Right cardiac atrium (tissue), 5 donors: ENCODE measurements at regions not wholly inside any gene's neighbourhood (a gene's known extent, or its start where the extent isn't known, plus 50 kb on each side); places are given as distances from the start of the nearest gene placed in this dataset.
A peak's percentile ranks its signal among the peaks of the same experiment; 100 is the strongest.
"Not testable (repeated sequence)": the region's sequence is repeated elsewhere in the genome, so short reads cannot be mapped to it uniquely, and the experiment has no call there.

Experiments
- ATAC-seq, 2 donors: fragments of 200-7000 bp; cut with Tn5 transposase; one replicate each; pipeline versions ENCODE4 v1.8.0 to v1.9.1; 2020; ENCODE audit warnings: moderate library complexity in 2 of 2, mild to moderate bottlenecking in 1 of 2
- DNase-seq, 3 donors: peaks; one replicate each; pipeline ENCODE4 v3.0.0-alpha.2; 2020
- H3K27ac ChIP-seq: one replicate; pipeline ENCODE4 v1.5.1; 2013; ENCODE audit warnings: mild to moderate bottlenecking, low read length, control low read depth, moderate library complexity
- H3K27me3 ChIP-seq: one replicate; pipeline ENCODE4 v1.6.1; 2013; ENCODE audit not compliant: control insufficient read depth, insufficient read depth
- H3K4me1 ChIP-seq: one replicate; pipeline ENCODE4 v1.6.1; 2013; ENCODE audit warnings: low read length; ENCODE audit not compliant: control insufficient read depth, insufficient read depth
- H3K4me3 ChIP-seq: one replicate; pipeline ENCODE4 v1.5.1; 2013; ENCODE audit warnings: low read length, control low read depth
- H3K9me3 ChIP-seq: one replicate; pipeline ENCODE4 v1.6.1; 2013; ENCODE audit warnings: low read length; ENCODE audit not compliant: control insufficient read depth
- WGBS: extraction: QIAGEN DNeasy Blood & Tissue Kit; methylation state at CpG from one replicate; pipeline ENCODE4 v1.1.7; 2013; 5-methylcytosine and 5-hydroxymethylcytosine counted together
- intact Hi-C, 4 donors: fragments of 100-400 bp; cut with DNase I; formaldehyde crosslinking; loops; one replicate each; pipeline versions ENCODE4 v1.11.0 to v1.14.0; 2022 to 2023
- donor health status: healthy with polysubstance abuse.
- donor health status: DM: no; HTN: yes; CAD: no.
- donor health status: DM: no; HTN: no; CAD: no.
- donor health status: DM: no; HTN: yes; CAD: no; lungs with severe emphysema.
- donor health status: DM: yes; HTN: yes; CAD: no.

DNA sequence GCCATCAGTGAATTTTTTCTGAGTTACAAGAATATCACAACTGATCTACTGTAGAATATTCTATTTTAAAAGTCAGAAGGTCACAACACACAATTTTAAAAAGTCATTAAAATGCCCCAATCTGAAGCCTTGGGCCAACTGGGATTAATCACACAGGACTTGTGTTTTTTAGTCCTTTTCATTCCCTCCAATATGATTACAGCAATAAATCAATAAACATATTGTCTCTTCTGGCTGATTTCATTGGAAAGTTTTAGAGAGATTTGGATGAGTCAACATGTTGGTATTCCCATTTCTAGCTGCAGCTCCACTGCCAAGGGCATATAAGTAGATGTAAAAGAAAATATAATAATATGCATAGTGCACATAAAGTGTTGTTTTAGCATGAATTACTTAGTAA, 85.8 kb downstream of the NIBAN1 start:
- no peaks in the 10 kb centered on the region for H3K27me3 ChIP-seq
- no peak for ATAC-seq
- intact Hi-C loops = loop anchor here in 2 of 4 donors (10.0 kb wide), 1 partner anchor 86 kb away; the partner anchor contains the start of gene NIBAN1 (in 2 of the 2)

DNA sequence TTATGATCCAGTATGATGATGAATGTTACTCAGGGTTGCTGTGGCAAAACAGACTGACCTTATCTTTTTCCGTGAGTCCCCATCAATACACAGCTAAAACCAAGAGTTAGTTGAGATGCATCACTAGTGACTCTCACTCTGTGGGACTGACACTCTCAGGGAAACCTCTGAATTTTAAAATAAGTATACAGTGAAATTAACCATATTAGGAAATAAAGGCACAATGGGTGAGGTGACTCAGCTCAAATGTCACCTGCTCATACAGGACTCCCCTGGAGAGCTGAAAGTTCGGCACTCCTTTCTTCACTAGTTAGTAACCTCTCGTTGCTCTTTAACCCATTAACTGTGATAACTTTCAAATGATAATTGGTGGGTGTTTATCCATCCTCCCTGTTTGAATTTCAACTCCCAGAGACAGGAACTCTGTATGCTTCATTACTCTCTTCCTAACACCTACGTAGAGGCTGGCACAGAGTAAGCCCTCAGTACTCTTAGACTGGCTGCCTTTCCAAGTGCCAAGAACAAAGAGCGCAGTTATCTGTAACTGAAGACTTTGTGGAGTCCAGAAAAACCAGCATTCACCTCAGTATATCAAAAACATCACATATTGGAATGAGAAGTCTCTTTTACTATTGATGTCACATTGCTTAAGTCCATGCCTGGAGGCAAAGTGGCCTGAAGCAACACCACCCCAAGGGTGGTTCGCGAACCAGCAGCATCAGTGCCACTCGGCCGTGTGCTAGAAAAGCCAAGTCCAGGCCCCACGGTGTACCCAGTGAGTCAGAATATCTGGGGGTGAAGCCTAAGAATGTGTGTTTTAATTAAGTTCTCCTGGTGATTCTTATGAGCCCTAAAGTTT, 91.1 kb downstream of the NIBAN1 start:
- Histone ChIP-seq H3K27ac (peak overlapping the region; percentile 68), H3K4me1 (peaks cover 5% of the 10 kb centered on the region), H3K9me3 (no peaks in the 10 kb centered on the region), H3K4me3 (no peak overlapping the region), H3K27me3 (no peaks in the 10 kb centered on the region)
- ATAC-seq (peak; percentile 30 to 41), DNase-seq (no peak)
- 71% methylated on average over 10 of the region's 10 CpGs for WGBS
- intact Hi-C loops = loop anchor here in 2 of 4 donors (10.0 kb wide), 1 partner anchor 92 kb away; the partner anchor contains the start of gene NIBAN1 (in 2 of the 2)

More for the DNA sequence above, 85.8 kb downstream of the NIBAN1 start:
- Histone ChIP-seq H3K4me1 (peaks cover 3% of the 10 kb centered on the region), H3K27ac (no peak overlapping the region), H3K9me3 (no peaks in the 10 kb centered on the region), H3K4me3 (no peak overlapping the region)
- no peak for DNase-seq

DNA sequence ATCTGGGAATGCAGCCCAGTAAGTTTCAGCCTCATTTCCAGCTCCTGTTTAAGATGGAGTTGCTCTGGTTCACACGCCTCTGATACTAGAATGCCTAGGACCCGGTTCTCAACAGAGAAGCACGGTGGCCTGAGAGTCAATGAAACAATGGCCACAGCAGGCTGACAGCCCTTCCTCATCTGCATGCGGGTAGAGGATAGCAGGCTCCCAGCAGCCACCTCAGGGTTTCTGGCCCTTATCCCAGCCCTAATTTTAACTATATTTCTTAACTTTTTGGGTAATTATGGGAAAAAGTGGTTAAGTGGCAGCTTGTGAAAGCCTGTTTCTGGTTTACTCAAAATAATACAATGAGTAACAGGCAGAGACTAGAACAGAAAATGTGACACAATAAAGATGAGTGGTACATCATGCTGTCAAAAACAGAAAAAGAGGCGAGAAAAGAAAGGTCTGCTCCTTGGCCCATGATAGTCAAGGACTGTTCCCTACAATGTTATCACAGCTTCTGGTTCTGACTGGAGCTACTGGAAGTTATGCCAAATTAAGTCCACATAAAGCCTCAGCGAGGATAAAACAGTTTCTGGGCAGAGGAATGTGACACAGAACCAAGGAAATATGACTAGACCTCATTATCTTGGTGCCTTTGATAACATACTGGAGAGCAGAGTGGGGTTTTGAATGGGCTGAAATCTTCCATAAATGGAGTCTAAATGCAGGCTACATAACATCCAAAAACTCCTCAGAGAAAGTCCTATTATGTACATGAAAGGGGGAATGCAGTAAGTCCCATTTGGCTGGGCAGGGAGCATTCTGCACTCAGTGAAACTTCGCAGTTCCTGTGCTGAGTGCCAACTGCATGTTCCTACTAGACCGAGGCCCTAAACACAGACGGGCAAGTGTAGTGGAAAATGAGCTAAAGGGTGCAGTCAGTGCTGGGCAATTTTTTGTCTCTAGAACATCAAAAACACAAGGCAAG, 92.1 kb downstream of the NIBAN1 start:
- peak; percentile 78 to 85 for ATAC-seq

DNA sequence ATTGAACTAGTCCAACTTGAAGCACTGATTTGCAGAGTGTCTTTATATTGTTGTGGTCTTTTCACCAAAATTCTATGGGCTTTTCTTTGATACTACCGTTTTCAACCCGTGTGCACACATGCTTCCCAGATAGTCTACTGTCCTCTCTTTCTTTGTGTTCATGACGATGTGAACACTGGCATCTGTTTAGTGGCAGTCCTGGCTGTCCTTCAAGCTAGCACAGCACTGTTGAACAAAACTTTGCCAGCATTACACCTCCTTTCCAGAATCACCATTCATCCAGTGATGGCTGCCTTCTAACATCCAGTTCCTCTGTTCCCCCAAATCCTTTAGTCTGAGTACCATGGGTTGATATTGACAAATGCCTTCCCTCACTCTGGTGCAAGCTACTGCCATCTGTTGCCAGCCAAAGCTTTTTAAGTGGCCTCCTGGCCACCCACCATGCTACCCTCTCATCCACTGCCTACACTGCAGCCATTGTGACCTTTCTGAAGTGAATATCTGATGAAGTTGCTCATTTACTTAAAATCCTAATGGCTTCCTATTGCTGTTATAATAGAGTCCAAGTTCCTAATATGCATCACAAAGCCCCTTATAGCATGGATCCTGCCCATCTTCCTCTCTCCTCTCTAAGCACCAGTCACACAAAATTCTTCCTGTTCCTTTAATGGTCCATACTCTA, 94.3 kb downstream of the NIBAN1 start:
- Histone ChIP-seq H3K4me1 (peaks cover 5% of the 10 kb centered on the region), H3K27ac (peak overlapping the region; percentile 82), H3K9me3 (no peaks in the 10 kb centered on the region), H3K27me3 (no peaks in the 10 kb centered on the region), H3K4me3 (no peak overlapping the region)
- intact Hi-C loops = loop anchor here in 2 of 4 donors (10.0 kb wide), 1 partner anchor 95 kb away; the partner anchor contains the start of gene NIBAN1 (in 2 of the 2)
- WGBS = 75% methylated on average over 3 of the region's 3 CpGs
- DNase-seq = no peak
- ATAC-seq = no peak

More for the DNA sequence above, 92.1 kb downstream of the NIBAN1 start:
- H3K27ac ChIP-seq = peak overlapping the region; percentile 94
- WGBS = 44% methylated on average over 9 of the region's 9 CpGs
- no peaks in the 10 kb centered on the region for H3K9me3 ChIP-seq
- intact Hi-C loops = loop anchor here in 2 of 4 donors (10.0 kb wide), 1 partner anchor 93 kb away; the partner anchor contains the start of gene NIBAN1 (in 2 of the 2)
- DNase-seq = peak; percentile 57 to 76 (median 60)
- H3K4me3 ChIP-seq = no peak overlapping the region
- no peaks in the 10 kb centered on the region for H3K27me3 ChIP-seq
- peaks cover 5% of the 10 kb centered on the region for H3K4me1 ChIP-seq

DNA sequence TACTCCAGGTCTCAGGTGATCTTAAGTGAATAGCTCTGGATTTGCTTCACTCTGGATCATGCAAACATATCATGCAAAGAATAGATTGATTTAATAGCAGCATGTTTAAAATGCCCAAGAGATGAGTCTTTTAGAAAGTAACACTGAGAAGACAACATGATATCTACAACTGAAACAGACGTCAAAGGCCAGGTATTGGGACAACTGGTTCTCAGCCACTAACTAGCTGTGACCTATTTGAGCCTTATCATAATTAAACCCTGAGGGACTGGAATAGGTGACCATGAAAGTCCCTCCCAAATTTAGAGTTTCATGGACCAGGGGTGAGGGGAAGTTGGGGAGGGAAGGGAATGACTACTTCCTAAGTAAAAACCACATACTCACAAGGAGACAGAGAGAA, 95.7 kb downstream of the NIBAN1 start:
- Histone ChIP-seq H3K9me3 (no peaks in the 10 kb centered on the region), H3K4me1 (peaks cover 5% of the 10 kb centered on the region), H3K4me3 (no peak overlapping the region), H3K27ac (no peak overlapping the region), H3K27me3 (no peaks in the 10 kb centered on the region)
- 71% methylated on average over 1 of the region's 1 CpG for WGBS
- no peak for ATAC-seq
- no peak for DNase-seq
- intact Hi-C loops = no loop called here

DNA sequence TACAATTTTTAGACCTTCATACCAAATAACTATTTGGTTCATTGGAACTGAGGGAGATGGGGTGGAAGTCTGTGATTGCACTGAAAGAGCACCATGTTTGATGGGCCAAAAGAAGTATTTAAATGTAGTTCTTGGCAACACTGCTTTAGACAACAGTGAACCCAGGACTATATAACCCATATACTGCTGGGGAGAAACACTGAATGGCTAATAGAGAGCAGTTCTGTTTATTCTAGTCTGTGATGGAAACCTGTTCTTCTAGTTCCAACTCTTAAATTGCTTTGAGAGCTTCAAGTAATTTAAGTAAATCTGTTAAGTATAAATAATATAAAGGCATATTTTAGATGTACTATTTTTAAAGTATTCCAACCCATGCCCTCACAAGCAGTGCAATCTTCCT, 96.3 kb downstream of the NIBAN1 start:
- intact Hi-C loops = no loop called here
- peaks cover 5% of the 10 kb centered on the region for H3K4me1 ChIP-seq
- H3K27me3 ChIP-seq = no peaks in the 10 kb centered on the region
- no peak for ATAC-seq
- no peaks in the 10 kb centered on the region for H3K9me3 ChIP-seq
- no peak overlapping the region for H3K27ac ChIP-seq
- no peak overlapping the region for H3K4me3 ChIP-seq
- DNase-seq = no peak

DNA sequence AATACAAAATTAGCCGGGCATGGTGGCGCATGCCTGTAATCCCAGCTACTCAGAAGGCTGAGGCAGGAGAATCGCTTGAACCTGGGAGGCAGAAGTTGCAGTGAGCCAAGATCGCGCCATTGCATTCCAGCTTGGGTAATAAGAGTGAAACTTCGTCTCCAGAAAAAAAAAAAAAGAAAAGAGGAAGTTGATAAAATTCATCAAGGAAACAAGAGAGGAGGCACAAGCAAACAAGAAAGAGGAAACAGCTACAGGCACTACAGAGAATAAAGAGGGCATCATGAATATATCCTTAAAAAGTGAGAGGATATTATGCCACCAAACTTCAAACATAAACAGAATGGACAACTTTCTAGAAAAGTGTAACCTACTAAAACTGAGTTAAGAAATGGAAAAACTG, 98.3 kb downstream of the NIBAN1 start:
- H3K27me3 ChIP-seq, intact Hi-C loops, H3K4me1 ChIP-seq, H3K27ac ChIP-seq, ATAC-seq, H3K9me3 ChIP-seq, H3K4me3 ChIP-seq: not testable (repeated sequence)
- peak in 1 of 3 donors; percentile 45 for DNase-seq
- WGBS = 74% methylated on average over 6 of the region's 6 CpGs

DNA sequence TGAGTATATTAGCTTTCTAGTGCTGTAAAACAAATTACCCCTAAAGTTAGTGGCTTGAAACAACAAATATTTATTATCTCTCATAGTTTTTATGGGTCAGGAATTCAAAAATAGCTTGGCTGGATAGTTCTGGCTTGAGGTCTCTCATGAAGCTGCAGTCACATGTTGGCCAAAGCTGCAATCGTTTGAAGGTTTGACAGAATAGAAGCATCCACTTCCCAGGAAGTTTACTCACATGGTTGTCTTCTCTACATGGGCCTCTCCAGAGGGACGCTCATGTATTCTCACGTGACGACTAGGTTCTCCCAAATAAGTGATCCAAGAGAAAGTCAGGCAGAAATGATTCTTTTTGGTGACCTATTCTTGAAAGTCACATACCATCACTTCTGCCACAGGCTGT, 99.1 kb downstream of the NIBAN1 start:
- Histone ChIP-seq H3K4me3 (no peak overlapping the region), H3K27me3 (no peaks in the 10 kb centered on the region), H3K27ac (no peak overlapping the region), H3K9me3 (no peaks in the 10 kb centered on the region), H3K4me1 (peaks cover 2% of the 10 kb centered on the region)
- DNase-seq (no peak), ATAC-seq (peak; percentile 37 to 57)
- 48% methylated on average over 4 of the region's 4 CpGs for WGBS
- intact Hi-C loops = no loop called here

DNA sequence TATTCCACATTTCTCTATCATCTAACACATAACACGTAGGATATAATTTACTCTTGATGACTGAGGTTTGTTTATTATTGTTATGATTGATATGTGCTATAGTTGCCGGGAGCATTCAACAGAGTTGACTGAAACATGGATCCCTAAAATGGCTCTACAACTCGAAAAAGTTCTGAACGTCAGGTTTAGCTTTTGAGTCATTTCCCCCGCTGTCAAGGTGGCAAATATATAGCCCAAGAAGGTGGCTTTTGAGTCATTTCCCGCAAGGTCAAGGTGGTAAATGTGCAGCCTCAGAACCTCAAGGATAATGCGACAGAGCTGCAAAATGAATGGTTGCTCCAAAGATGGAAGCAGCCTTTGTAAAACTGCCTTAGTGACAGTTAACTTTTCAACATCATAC, 104.0 kb downstream of the NIBAN1 start:
- Histone ChIP-seq H3K9me3 (no peaks in the 10 kb centered on the region), H3K4me1 (peaks cover 6% of the 10 kb centered on the region), H3K27me3 (no peaks in the 10 kb centered on the region), H3K27ac (no peak overlapping the region), H3K4me3 (no peak overlapping the region)
- intact Hi-C loops = no loop called here
- WGBS = 94% methylated on average over 7 of the region's 7 CpGs
- no peak for ATAC-seq
- DNase-seq = no peak

DNA sequence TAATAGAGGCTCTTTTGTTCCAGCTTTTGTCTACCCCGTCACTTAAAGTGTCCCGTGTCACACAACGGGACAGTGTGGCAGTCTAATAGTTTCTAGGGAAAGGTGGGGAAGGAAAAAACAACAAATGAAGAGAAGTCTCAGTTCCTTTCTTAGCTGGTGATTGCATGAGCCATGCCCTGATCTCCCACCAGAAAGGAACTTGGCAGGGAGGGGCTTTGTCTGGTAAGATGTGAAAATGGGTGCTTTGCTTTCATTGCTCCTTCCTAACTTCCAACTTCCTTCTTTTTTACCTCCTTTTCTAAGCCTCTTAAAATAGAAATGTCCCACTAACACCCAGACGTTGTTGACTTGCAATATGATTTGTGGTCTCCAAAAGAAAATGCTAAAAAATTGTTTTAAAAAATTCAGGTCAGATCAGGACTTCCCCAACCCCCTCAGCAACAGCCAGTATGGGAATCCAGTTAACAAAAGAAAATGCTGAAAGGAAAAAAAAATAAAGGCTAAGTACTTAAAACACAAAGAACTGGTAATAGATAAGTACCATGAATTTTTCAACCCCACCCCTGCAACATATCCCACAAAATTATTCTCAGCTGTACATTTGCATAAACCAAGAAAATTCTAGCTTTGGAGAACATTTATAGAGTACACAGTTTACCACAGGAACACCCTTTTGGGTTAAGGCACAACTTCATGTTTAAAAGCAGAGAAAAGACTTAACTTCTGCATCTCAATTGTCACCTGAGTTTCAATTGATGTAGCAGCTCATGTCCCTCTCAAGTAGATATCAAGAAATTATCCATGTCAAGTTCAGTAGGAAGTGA, 106.2 kb downstream of the NIBAN1 start:
- WGBS = 62% methylated on average over 4 of the region's 4 CpGs
- DNase-seq = no peak
- H3K4me1 ChIP-seq = peaks cover 6% of the 10 kb centered on the region
- H3K27me3 ChIP-seq = no peaks in the 10 kb centered on the region
- peak in 1 of 2 donors; percentile 9 for ATAC-seq
- H3K9me3 ChIP-seq = no peaks in the 10 kb centered on the region
- peak overlapping the region; percentile 37 for H3K27ac ChIP-seq
- H3K4me3 ChIP-seq = no peak overlapping the region
- intact Hi-C loops = no loop called here
